Thyroid gland (tissue), 4 donors: ENCODE measurements at regions not wholly inside any gene's neighbourhood (a gene's known extent, or its start where the extent isn't known, plus 50 kb on each side); places are given as distances from the start of the nearest gene placed in this dataset.

ENCODE experiments used
- DNase-seq, 2 donors: peaks; one replicate each; pipeline ENCODE4 v3.0.0-alpha.2; 2019
- H3K27ac ChIP-seq, 3 donors: fragments of 200-600 bp; sonication (generic); 1 replicate in 2 of 3; 2 replicates in 1 of 3; pipeline ENCODE4 v1.5.1; 2016 to 2019; ENCODE audit warnings: mild to moderate bottlenecking in 1 of 3, moderate library complexity in 1 of 3
- H3K27me3 ChIP-seq: fragments of 200-600 bp; sonication (generic); one replicate; pipeline ENCODE4 v1.5.1; 2019
- H3K36me3 ChIP-seq, 2 donors: fragments of 200-600 bp; sonication (generic); one replicate each; pipeline ENCODE4 v1.5.1; 2016 to 2019
- H3K4me1 ChIP-seq, 2 donors: fragments of 200-600 bp; sonication (generic); one replicate each; pipeline ENCODE4 v1.5.1; 2017 to 2019
- H3K4me3 ChIP-seq, 3 donors: fragments of 200-600 bp; sonication (generic); replicated peaks in 1 of 3; 1 replicate in 2 of 3; 2 replicates in 1 of 3; pipeline ENCODE4 v1.5.1; 2016; ENCODE audit warnings: mild to moderate bottlenecking in 1 of 3
- H3K9me3 ChIP-seq: fragments of 200-600 bp; sonication (generic); one replicate; pipeline ENCODE4 v1.5.1; 2017
- POLR2A ChIP-seq, 2 donors: fragments of 450-650 bp; IDR thresholded peaks; one replicate each; pipeline ENCODE4 v1.6.1; 2017; ENCODE audit warnings: antibody characterized with exemption in 2 of 2, mild to moderate bottlenecking in 2 of 2, moderate library complexity in 1 of 2
- WGBS, 2 donors: methylation state at CpG; one replicate each; pipeline ENCODE4 v1.1.5; 2017; 5-methylcytosine and 5-hydroxymethylcytosine counted together
- intact Hi-C: fragments of 100-400 bp; cut with DNase I; formaldehyde crosslinking; loops from one replicate; pipeline ENCODE4 v1.15.1; 2023
- TF ChIP-seq, protein P1 (sequence below), 6 experiments: fragments of 200-600 bp in 3 of 6; fragments of 450-650 bp in 3 of 6; sonication (generic) in 3 of 6; IDR thresholded peaks; one replicate each; pipeline ENCODE4 v1.5.1; 2016 to 2019; ENCODE audit warnings: antibody characterized with exemption in 6 of 6, mild to moderate bottlenecking in 2 of 6, inconsistent platforms in 1 of 6, moderate library complexity in 1 of 6

DNA sequence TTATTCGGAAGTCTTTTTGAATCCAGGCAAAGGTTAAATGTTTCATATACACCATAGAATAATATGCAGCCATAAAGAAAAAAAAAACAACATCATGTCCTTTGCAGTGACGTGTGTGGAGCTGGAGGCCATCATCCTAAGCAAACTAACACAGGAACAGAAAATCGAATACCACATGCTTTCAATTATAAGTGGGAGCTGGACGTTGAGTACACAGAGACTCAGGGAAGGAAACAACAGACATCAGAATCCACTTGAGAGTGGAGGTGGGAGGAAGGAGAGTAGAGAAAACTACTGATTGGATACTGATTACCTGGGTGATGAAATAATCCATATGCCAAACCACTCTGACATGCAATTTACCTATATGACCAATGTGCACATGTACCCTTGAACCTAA, 293.4 kb downstream of the KLF6 start:
- intact Hi-C loops = no loop called here
- Histone ChIP-seq H3K4me1 (peaks cover 0 to 3% of the 10 kb centered on the region in 2 donors), H3K27ac (no peak overlapping the region), H3K27me3 (no peaks in the 10 kb centered on the region), H3K36me3 (no peaks in the 10 kb centered on the region), H3K4me3 (no peak overlapping the region), H3K9me3 (no peaks in the 10 kb centered on the region)
- 52 to 57% methylated on average over 4 of the region's 4 CpGs for WGBS, 2 donors
- no peak for DNase-seq
- TF ChIP-seq, protein P1, sequence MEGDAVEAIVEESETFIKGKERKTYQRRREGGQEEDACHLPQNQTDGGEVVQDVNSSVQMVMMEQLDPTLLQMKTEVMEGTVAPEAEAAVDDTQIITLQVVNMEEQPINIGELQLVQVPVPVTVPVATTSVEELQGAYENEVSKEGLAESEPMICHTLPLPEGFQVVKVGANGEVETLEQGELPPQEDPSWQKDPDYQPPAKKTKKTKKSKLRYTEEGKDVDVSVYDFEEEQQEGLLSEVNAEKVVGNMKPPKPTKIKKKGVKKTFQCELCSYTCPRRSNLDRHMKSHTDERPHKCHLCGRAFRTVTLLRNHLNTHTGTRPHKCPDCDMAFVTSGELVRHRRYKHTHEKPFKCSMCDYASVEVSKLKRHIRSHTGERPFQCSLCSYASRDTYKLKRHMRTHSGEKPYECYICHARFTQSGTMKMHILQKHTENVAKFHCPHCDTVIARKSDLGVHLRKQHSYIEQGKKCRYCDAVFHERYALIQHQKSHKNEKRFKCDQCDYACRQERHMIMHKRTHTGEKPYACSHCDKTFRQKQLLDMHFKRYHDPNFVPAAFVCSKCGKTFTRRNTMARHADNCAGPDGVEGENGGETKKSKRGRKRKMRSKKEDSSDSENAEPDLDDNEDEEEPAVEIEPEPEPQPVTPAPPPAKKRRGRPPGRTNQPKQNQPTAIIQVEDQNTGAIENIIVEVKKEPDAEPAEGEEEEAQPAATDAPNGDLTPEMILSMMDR (IDR thresholded peaks at IDR 0.05) = no peak
- TF ChIP-seq POLR2A (IDR thresholded peaks at IDR 0.05) = no peak

DNA sequence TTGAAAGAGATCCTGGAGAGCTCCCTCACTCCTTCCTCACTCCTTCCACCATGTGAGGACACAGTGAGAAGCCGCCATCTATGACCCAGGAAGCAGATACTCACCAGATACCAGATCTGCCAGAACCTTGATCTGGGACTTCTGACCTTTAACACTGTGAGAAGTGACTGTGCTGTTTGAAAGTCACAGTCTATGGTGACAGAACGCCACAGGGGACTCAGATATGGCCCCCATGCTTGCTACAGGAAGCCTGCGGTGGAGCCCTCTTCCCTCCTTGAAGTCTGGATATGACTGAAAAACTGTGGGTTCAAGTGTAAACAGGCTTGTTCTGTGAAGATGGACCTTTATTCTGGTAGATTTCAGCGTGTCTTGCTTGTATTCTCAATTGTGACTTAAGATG, 297.8 kb downstream of the KLF6 start:
- Histone ChIP-seq H3K27me3 (no peaks in the 10 kb centered on the region), H3K4me3 (no peak overlapping the region), H3K4me1 (peaks cover 0 to 15% of the 10 kb centered on the region in 2 donors), H3K27ac (no peak overlapping the region), H3K36me3 (no peaks in the 10 kb centered on the region), H3K9me3 (no peaks in the 10 kb centered on the region)
- intact Hi-C loops = no loop called here
- TF ChIP-seq, protein P1 (IDR thresholded peaks at IDR 0.05) = no peak
- no peak for TF ChIP-seq POLR2A (IDR thresholded peaks at IDR 0.05)
- DNase-seq = no peak
- 75 to 83% methylated on average over 4 of the region's 4 CpGs for WGBS, 2 donors

DNA sequence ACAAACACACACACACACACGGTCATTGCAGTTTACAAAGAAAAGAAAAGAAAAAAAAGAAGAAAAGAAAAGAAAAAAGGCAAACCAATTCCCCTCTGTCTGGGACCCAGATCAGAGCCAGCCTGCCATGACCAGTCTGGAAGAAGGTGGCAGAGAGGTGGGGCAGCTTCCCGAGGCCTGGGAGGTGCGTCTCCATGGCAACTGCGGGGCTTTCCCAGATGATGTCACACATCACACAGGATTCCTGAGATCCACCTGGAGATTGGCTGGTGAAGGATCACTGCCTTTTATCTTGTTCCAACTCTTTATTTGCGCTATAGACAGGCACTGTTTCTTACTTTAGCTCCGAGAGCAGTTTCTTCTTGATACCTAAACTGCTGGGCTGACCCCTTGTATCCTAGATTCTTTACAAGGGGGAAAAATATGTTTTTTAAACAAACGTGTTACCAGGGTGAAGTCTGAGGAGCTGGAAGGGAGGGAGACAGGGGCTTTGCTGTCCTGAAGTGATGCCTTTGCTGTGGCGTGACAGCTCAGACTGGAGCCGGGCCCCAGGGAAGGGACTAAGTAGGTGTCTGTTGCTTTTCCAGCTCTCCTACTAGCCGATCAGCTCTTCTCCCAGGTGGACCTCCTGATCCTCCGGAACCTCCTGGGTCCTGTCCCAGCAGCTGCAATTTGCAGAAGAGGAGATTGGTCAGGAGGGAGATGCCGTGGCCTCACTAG, 298.5 kb downstream of the KLF6 start:
- intact Hi-C loops = no loop called here

DNA sequence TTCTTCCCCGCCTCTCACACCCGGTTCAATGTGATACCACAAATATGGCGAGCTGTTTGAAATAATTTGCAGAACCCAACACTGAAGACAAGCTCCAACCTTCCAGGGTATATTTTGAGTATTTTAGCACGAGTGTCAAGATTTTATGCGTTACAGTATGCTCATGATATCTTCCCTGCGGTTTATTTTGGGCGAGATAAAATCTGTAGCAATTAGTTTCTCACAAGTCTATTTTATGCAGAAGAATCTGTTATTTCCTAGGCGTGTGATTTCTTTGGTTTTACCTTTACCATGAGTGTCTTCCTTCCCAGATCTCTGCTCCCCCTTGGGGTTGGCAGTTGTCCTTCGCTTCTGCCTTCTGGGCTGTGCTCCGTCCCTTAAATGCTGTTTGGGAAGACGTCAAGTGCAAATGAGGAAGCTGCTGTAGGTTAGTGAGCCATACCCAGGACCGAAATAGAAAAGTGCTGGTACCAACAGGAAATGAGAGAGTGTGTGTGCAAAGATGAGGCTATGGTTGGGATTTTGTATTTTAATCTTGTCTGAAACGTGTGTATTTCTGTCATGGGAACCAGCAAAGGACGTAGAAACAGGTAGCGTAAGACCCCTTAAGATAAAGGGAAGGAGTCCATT, 299.8 kb downstream of the KLF6 start:
- Histone ChIP-seq H3K27ac (peak overlapping the region in 1 of 3 donors; percentile 13), H3K27me3 (no peaks in the 10 kb centered on the region), H3K4me3 (no peak overlapping the region), H3K36me3 (no peaks in the 10 kb centered on the region), H3K9me3 (no peaks in the 10 kb centered on the region), H3K4me1 (peaks cover 3 to 18% of the 10 kb centered on the region in 2 donors)
- WGBS, 2 donors = 90 to 91% methylated on average over 15 of the region's 15 CpGs
- intact Hi-C loops = no loop called here
- TF ChIP-seq, protein P1 (IDR thresholded peaks at IDR 0.05) = no peak
- TF ChIP-seq POLR2A (IDR thresholded peaks at IDR 0.05) = no peak
- no peak for DNase-seq

More for the DNA sequence above, 298.5 kb downstream of the KLF6 start:
- H3K27me3 ChIP-seq = no peaks in the 10 kb centered on the region
- no peak overlapping the region for H3K4me3 ChIP-seq
- DNase-seq = peak; percentile 80 to 83
- no peaks in the 10 kb centered on the region for H3K9me3 ChIP-seq
- no peak overlapping the region for H3K27ac ChIP-seq
- no peaks in the 10 kb centered on the region for H3K36me3 ChIP-seq
- peaks cover 3 to 18% of the 10 kb centered on the region in 2 donors for H3K4me1 ChIP-seq
- TF ChIP-seq POLR2A (IDR thresholded peaks at IDR 0.05) = no peak
- TF ChIP-seq, protein P1 (IDR thresholded peaks at IDR 0.05) = no peak
- WGBS, 2 donors = 61 to 62% methylated on average over 12 of the region's 12 CpGs
